HT1080 (cell line): ENCODE measurements at regions not wholly inside any gene's neighbourhood (a gene's known extent, or its start where the extent isn't known, plus 50 kb on each side); places are given as distances from the start of the nearest gene placed in this dataset.
A peak's percentile ranks its signal among the peaks of the same experiment; 100 is the strongest.

ENCODE experiments used
- DNase-seq: peaks from one replicate; pipeline ENCODE4 v3.0.0-alpha.2; 2015; ENCODE audit warnings: low read depth

GRCh38 chr10:52903397-52903938, 130.9 kb upstream of the MBL2 start:
- no peak for DNase-seq

- DNase-seq, result no peak
Observed at GRCh38 chr10:52900593-52900992, 128.0 kb upstream of the MBL2 start.

GRCh38 chr10:52897162-52897561, 124.6 kb upstream of the MBL2 start:
- no peak for DNase-seq

GRCh38 chr10:52895059-52895458, 122.5 kb upstream of the MBL2 start:
- DNase-seq, result no peak

- no peak for DNase-seq
Observed at GRCh38 chr10:52890281-52890680, 117.7 kb upstream of the MBL2 start.

- DNase-seq, result no peak
Observed at GRCh38 chr10:52889611-52890010, 117.0 kb upstream of the MBL2 start.

- DNase-seq, result peak; percentile 88
Observed at GRCh38 chr10:52883996-52884871, 111.7 kb upstream of the MBL2 start.

- no peak for DNase-seq
Observed at GRCh38 chr10:52879091-52879807, 106.7 kb upstream of the MBL2 start.

GRCh38 chr10:52877451-52877850, 104.9 kb upstream of the MBL2 start:
- DNase-seq, result no peak

- no peak for DNase-seq
Observed at GRCh38 chr10:52875336-52875735, 102.8 kb upstream of the MBL2 start.

GRCh38 chr10:52874581-52874980, 102.0 kb upstream of the MBL2 start:
- DNase-seq, result no peak

- DNase-seq, result no peak
Observed at GRCh38 chr10:52871191-52871843, 98.7 kb upstream of the MBL2 start.

- no peak for DNase-seq
Observed at GRCh38 chr10:52870562-52870961, 98.0 kb upstream of the MBL2 start.

GRCh38 chr10:52869864-52870263, 97.3 kb upstream of the MBL2 start:
- no peak for DNase-seq

- DNase-seq, result no peak
Observed at GRCh38 chr10:52865213-52865612, 92.6 kb upstream of the MBL2 start.

- DNase-seq, result peak; percentile 97
Observed at GRCh38 chr10:52864201-52865106, 91.9 kb upstream of the MBL2 start.

GRCh38 chr10:52858722-52859121, 86.1 kb upstream of the MBL2 start:
- no peak for DNase-seq

- DNase-seq, result no peak
Observed at GRCh38 chr10:52855546-52856325, 83.2 kb upstream of the MBL2 start.

- no peak for DNase-seq
Observed at GRCh38 chr10:52853704-52854103, 81.1 kb upstream of the MBL2 start.

GRCh38 chr10:52836816-52837215, 64.2 kb upstream of the MBL2 start:
- no peak for DNase-seq
